ENCODE measurements at regions not wholly inside any gene's neighbourhood (a gene's known extent, or its start where the extent isn't known, plus 50 kb on each side); places are given as distances from the start of the nearest gene placed in this dataset.

GRCh38 chr16:76926042-76926441, 264.9 kb upstream of the MON1B start:
- no peak for DNase-seq

- DNase-seq, result no peak
Observed at GRCh38 chr16:76926595-76926994, 264.4 kb upstream of the MON1B start.

- DNase-seq, result no peak
Observed at GRCh38 chr16:76931186-76931585, 259.8 kb upstream of the MON1B start.

- DNase-seq, result no peak
Observed at GRCh38 chr16:76932541-76933211, 258.3 kb upstream of the MON1B start.

- no peak for DNase-seq
Observed at GRCh38 chr16:76940251-76940650, 250.7 kb upstream of the MON1B start.

- DNase-seq, result no peak
Observed at GRCh38 chr16:76941113-76941512, 249.9 kb upstream of the MON1B start.

GRCh38 chr16:76942089-76942488, 248.9 kb upstream of the MON1B start:
- no peak for DNase-seq

GRCh38 chr16:76943921-76944320, 247.1 kb upstream of the MON1B start:
- no peak for DNase-seq

- no peak for DNase-seq
Observed at GRCh38 chr16:76946879-76947278, 244.1 kb upstream of the MON1B start.

GRCh38 chr16:76947749-76948148, 243.2 kb upstream of the MON1B start:
- no peak for DNase-seq

GRCh38 chr16:76955629-76956028, 235.4 kb upstream of the MON1B start:
- DNase-seq, result no peak

GRCh38 chr16:76956394-76956793, 234.6 kb upstream of the MON1B start:
- DNase-seq, result no peak

GRCh38 chr16:76956841-76957240, 234.1 kb upstream of the MON1B start:
- no peak for DNase-seq

- no peak for DNase-seq
Observed at GRCh38 chr16:76959166-76959565, 231.8 kb upstream of the MON1B start.

GRCh38 chr16:76963614-76964315, 227.2 kb upstream of the MON1B start:
- DNase-seq, result no peak

- DNase-seq, result no peak
Observed at GRCh38 chr16:76964464-76965154, 226.4 kb upstream of the MON1B start.

GRCh38 chr16:76970087-76970744, 220.8 kb upstream of the MON1B start:
- no peak for DNase-seq

- no peak for DNase-seq
Observed at GRCh38 chr16:76970745-76971099, 220.3 kb upstream of the MON1B start.

GRCh38 chr16:76976101-76976500, 214.9 kb upstream of the MON1B start:
- no peak for DNase-seq

GRCh38 chr16:76976756-76977155, 214.2 kb upstream of the MON1B start:
- DNase-seq, result no peak

- DNase-seq, result no peak
Observed at GRCh38 chr16:76984196-76984595, 206.8 kb upstream of the MON1B start.

- DNase-seq, result no peak
Observed at GRCh38 chr16:76985392-76986045, 205.5 kb upstream of the MON1B start.

GRCh38 chr16:76988526-76988925, 202.5 kb upstream of the MON1B start:
- DNase-seq, result no peak
